IPS-NIHi7 (cell line): ENCODE measurements at regions not wholly inside any gene's neighbourhood (a gene's known extent, or its start where the extent isn't known, plus 50 kb on each side); places are given as distances from the start of the nearest gene placed in this dataset.
"Not testable (repeated sequence)": the region's sequence is repeated elsewhere in the genome, so short reads cannot be mapped to it uniquely, and the experiment has no call there.

Experiments
- DNase-seq: peaks from one replicate; pipeline ENCODE4 v3.0.0; 2012; ENCODE audit warnings: mixed read lengths; ENCODE audit errors: extremely low spot score

GRCh38 chr9:134546746-134547145, 94.9 kb upstream of the COL5A1 start:
- DNase-seq: no peak

GRCh38 chr9:134547161-134548100, 94.2 kb upstream of the COL5A1 start:
- no peak for DNase-seq

DNA sequence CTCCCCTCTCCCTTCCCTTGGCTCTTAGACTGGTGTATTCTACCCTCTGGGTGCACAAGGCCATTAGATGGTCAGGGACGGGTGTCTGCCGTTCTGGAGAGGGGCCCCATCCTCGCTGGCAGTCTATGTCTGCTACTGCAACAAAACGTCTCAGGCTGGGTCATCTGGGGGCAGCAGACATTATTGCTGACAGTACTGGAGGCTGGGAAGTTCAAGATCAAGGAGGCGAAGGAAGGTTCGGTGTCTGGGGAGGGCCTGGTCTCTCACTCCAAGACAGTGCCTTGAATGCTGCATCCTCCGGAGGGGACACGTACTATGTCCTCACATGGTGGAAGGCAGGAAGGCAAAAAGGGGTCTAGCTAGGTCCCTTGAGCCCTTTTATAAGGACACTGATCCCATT, 93.4 kb upstream of the COL5A1 start:
- DNase-seq: no peak

DNA sequence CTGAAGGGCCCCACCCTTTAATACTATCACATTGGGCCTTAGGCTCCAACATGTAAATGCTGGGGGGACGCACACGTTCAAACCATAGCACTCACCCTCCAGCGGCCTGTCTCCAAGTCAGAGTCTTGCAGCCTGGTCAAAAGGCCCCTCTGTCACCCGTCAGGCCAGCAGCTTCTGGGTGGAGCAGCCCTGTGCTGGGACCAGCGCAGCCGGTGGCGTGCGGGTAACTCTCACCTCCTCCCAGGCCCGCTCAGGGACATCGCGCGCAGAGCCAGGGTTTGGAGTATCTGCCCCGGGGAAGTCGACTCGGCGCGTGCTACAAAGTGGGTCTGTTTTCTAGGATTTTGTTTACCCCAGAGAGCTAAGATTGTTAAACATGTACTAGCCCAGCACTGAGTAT, 93.0 kb upstream of the COL5A1 start:
- DNase-seq: no peak

- no peak for DNase-seq
Observed at GRCh38 chr9:134549336-134549735, 92.3 kb upstream of the COL5A1 start.

GRCh38 chr9:134550081-134550480, 91.5 kb upstream of the COL5A1 start:
- DNase-seq: not testable (repeated sequence)

DNA sequence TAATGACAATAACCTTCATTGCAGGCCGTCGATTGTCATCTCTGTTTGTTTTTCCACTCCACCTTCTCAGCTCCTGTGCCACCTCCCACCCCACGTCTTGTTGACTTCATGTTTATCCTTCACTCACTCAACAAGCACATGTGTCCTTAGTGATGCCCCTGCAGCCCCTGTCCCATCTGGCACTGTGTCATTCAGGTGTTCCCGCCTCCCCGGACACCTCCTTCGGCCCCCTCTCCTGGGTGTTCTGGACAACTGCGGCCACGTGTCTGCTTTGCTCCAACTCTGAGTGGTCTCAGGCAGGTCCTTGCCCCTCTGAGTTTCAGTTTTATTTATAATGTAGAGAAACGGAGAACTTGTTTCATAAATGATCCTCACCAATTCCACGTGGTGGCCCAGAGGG, 91.0 kb upstream of the COL5A1 start:
- DNase-seq: no peak

DNA sequence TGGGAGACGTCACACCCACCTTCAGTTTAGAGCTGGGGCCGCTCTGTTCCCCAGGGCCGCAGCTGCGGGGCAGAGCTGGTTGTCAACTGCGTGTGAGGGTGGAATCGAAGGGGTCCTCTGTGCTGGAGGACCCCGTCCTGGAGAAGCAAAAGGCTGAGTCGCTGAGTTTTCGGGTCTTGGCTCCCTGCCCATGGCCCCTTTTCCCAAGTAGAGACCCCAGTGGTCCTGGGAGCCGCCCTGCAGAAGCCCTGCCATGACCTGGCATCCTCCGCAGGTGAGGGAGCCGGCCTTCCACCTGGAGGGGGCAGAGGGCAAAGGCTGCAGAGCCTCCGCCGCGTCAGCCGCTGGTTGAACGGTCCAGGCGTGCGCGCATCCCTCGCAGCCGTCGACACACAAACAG, 90.4 kb upstream of the COL5A1 start:
- DNase-seq: no peak

- no peak for DNase-seq
Observed at GRCh38 chr9:134551644-134552348, 89.8 kb upstream of the COL5A1 start.

DNA sequence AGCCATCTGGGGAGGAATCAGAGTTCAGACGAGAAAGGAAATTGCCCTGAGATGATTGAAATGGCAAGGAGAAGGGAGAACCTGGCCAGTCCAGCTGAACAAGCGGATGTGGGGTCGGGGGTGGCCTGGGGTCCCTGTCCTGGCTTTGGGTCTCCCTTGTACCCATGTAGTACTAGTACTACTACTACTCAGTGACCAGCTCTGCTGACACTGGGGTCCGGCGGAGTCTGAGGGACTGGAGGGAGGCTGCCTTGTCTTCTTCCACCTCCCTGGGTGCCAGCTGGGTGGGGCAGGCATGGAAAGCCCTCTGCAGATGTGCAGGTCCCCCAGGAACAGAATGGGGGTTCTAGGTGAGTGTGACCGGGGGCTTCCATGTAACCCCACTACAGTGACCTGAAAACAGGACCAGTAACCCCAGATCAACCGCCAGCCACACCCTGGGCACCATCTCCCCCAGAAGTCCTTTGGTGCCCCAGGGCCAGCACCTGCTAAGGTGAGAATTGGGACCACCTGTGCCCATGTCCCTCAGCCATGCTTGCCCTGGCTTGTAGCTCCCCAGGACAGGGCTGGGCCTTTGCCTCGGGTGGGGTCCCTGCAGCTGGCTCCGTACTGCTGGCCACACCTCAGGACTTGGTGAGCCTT, 89.1 kb upstream of the COL5A1 start:
- DNase-seq: no peak

- no peak for DNase-seq
Observed at GRCh38 chr9:134553061-134553891, 88.3 kb upstream of the COL5A1 start.

- DNase-seq: no peak
Observed at GRCh38 chr9:134553996-134554372, 87.6 kb upstream of the COL5A1 start.

DNA sequence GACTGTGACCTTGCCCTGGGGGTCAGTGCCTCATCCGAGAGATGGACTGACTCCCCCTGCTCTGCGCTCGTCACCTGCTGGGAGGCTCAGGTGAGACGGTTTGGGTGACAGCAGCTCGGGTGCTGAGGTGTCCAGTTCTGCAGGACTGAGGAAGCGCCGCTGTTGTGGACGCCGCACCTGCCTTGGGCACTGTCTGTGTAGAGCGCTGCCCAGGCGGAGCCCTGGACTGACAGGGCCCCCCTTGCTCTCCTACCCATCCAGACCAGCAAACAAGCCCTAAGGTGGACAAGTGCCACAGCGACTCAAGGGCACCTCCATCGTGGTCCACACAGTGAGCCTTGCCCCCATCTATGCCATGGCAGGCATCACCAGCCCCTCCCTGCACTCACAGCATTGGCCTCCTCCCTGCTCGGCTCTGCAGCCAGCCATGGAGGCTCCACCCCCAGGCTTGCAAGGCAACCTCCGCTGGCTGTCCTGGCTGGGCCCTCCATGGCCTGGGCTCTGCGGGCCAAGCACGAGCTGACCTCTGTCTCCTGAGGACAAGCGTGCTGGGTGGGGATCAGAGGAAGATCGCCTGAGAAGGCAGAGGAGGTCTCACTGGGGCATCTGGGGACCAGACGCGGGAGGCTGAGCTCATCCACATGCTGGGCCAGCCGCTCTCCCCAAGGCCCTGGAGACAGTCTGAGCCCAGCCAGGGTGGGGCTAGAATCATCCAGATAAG, 87.1 kb upstream of the COL5A1 start:
- DNase-seq: peak; percentile 49

DNA sequence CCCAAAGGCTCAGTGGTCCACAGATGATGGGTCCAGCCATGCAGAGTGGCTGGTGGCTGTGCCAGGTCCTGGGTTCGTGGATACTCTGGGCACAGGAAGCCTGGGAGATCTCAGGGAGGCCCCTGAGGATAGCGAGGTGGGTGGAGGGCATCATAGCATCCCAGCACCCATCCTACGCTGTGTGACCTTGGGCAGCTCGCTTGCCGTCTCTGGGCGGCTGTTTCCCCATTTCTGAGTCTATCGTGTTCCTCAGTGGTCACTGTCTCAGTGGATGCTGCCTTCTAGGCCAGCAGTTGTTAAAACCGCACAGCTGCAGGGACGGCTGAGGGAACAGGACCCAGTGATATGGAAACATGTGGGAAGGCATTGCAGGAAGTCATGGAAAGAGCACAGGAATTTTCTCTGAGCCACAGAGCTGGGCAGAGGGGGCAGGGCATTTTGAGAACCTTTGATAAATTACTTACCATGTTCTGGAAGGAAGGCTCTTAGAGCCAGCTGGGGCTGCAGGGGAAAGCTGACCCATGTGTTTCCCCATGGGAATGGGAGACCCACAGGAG, 86.4 kb upstream of the COL5A1 start:
- DNase-seq: no peak

- no peak for DNase-seq
Observed at GRCh38 chr9:134556531-134557068, 85.0 kb upstream of the COL5A1 start.

- DNase-seq: no peak
Observed at GRCh38 chr9:134557331-134557730, 84.3 kb upstream of the COL5A1 start.

GRCh38 chr9:134558124-134558905, 83.3 kb upstream of the COL5A1 start:
- no peak for DNase-seq

GRCh38 chr9:134559013-134559412, 82.6 kb upstream of the COL5A1 start:
- DNase-seq: no peak

- DNase-seq: no peak
Observed at GRCh38 chr9:134560206-134560605, 81.4 kb upstream of the COL5A1 start.

- no peak for DNase-seq
Observed at GRCh38 chr9:134560654-134561053, 80.9 kb upstream of the COL5A1 start.
